ENCODE measurements at regions not wholly inside any gene's neighbourhood (a gene's known extent, or its start where the extent isn't known, plus 50 kb on each side); places are given as distances from the start of the nearest gene placed in this dataset.
"Not testable (repeated sequence)": the region's sequence is repeated elsewhere in the genome, so short reads cannot be mapped to it uniquely, and the experiment has no call there.

- DNase-seq = no peak
These were observed 278.3 kb downstream of the KCTD12 start for GRCh38 chr13:76607866-76608265.

GRCh38 chr13:76600081-76600480 lies 286.1 kb downstream of the KCTD12 start:
- DNase-seq = no peak

DNA sequence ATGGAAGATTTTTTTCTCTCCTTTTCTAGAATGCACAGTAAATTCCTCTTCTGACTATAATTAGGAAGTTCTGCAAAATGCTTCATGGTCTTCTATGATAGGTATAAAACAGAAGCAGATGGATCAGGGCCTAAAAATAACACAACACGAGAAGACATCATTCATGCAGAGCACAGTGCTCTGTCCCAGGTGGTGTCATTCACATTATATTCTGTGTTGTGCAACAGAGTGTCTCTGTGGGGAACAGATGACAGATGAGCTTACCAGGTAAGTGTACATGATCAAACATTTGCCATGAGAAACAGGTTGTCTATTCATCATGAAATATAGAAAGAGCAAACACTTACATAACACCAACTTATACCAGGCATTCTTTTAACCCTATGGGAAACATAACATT lies 288.3 kb downstream of the KCTD12 start:
- no peak for DNase-seq

DNA sequence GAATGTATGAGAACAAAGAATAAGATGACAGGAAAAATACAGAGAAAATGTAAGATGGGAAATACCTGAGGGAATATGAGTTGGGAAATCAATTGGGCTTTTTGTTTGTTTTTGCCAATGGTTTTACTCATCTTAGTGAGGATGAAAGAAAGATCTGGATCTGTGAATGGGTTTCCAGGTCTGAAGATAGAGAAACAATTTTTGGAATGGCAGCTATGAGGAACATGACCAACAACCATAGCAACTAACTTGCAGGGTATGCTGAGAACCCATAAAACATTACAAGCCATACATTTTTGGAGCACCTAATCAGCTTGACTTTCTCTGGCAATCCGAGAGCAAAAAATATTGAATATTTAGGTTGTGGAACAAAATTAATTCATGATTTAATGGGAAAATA lies 290.0 kb downstream of the KCTD12 start:
- DNase-seq = no peak

GRCh38 chr13:76594435-76594834 lies 291.8 kb downstream of the KCTD12 start:
- DNase-seq = no peak

DNA sequence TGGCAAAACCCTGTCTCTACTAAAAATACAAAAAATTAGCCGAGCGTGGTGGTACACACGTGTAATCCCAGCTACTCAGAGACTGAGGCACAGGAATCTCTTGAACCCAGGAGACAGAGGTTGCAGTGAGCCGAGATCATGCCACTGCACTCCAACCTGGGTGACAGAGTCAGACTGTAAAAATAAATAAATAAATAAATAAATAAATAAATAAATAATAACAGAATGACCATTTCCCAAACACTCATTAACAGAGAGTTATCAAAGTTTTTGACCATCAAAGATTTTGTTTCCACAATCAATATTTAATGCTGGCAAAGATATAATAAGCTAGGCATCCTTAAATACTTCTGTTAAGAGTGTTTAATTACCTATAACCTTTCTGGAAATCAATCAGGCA lies 299.4 kb downstream of the KCTD12 start:
- DNase-seq = no peak

DNA sequence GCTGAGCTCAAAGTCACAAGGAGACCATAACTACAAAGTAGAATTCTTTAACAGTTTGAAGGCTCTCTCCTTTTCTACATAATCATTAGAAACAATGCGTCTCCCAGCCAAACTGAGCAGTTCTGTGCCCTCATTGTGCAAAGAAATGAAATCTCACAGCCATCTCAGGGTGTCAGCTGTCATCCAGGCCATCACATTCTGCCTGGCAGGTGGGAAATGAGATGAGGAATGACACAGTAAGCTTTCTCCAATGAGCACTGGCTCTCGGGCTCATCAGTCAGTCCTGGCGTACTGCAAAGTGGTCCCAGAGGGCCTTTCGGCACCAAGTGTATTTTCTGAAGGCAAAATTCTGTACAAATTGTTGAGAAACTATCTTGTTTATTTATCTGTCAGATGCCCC lies 306.5 kb downstream of the KCTD12 start:
- DNase-seq = no peak

GRCh38 chr13:76575634-76576033 lies 310.6 kb downstream of the KCTD12 start:
- DNase-seq = not testable (repeated sequence)

- DNase-seq = no peak
These were observed 315.7 kb downstream of the KCTD12 start for GRCh38 chr13:76570510-76570971.

DNA sequence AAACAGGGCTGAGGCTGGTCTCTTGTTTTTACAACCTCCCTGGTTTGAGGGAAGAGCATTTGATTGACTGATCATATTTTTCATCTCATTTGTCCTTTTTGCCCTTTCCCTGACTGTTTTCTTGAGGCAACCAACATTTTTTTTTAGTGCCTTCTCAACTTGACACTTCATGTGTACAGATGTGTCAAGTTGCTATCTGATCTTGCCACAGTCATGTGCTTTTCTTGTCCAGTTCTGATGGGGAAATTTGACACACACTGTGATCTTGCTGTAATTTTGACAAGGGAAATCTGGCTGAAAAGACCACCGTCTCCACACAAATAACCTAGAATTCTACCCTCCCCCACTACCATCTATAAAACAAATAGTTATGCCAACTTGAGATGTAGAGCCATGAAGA lies 329.6 kb downstream of the KCTD12 start:
- no peak for DNase-seq

DNA sequence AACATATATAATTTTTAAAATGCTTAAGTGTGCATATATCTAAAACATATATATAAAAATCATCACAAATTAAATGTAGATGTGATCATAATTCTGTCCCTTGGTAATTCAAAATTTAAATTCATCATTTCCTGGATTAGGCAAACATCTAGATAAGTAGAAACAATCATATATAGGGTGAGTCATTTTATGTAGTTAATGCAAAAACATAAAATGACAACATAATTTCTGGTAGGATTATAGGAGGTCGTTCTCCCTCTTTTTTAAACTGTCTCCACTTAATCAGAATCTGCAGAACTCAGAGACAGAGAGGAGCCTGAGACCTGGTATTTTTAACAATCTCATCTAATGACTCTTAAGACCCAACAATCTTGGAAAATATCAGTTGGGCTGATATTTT lies 333.4 kb downstream of the KCTD12 start:
- DNase-seq = no peak

DNA sequence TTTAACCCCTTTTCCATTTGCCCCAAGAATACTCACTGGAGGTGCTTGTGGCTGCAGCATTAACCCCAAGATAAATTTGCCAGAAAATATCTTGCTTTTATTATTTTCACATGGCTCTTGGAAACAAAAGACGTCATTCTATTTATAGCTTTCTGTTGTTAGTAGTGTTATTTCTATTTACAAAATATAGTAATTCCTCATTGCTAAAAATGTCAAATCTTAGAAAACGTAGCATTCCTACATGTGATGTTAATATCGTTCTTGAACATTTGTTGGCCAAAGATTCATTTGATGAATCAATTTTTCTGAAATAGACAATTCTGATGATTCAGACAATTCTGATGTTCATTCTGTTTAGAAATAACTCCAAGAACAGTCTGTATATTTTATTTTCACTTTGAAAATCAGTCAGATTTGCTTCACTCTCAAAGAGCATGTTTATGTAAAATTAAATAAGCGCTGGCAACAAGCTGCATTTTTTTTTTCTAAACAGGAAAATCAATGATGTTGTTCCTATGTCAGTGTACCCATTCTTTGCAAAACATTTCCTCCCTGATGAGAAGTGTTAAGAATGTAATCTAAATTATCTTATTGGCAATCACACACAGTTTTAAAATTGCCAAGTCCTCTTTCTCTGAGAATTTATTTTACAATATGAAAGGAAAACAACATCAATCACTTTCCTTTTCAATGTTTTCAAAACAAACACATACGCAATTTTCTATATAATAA lies 334.0 kb downstream of the KCTD12 start:
- DNase-seq = no peak

GRCh38 chr13:76542176-76542575 lies 344.0 kb downstream of the KCTD12 start:
- no peak for DNase-seq

DNA sequence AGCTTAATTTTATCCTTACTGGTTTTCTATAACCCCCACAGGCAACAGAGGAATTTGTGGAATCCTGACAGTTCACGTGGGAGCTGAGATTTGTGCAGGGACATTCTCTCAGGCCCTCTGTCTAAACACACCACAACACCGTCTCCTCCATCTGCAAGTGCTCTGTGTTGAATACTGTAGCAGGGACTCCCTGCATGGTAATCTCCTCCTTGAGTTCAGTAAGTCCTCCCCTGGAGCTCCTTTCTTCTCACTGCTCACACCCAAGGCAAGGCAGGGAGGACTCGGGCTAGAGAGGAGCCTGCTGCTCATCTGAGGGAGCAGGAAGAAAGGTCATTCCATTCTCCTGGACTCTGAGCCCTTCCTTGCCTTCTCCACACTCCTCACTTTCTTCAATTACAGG lies 348.2 kb downstream of the KCTD12 start:
- no peak for DNase-seq

DNA sequence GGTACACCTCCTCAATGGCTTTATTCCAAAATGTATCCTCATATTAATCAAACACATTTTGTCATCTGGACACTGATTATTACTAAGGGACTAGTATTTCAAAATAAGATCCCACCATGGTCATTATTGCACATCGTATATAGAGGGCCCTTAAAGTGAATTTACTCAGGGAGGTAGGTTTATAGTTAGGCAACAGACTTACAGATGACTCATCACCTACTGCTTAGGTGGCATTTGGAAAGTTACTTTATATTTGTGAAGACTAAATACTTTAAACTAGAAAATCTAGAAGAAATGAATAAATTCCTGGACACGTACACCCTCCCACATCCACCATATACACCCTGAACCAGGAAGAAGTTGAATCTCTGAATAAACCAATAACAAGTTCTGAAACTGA lies 353.0 kb downstream of the KCTD12 start:
- no peak for DNase-seq

DNA sequence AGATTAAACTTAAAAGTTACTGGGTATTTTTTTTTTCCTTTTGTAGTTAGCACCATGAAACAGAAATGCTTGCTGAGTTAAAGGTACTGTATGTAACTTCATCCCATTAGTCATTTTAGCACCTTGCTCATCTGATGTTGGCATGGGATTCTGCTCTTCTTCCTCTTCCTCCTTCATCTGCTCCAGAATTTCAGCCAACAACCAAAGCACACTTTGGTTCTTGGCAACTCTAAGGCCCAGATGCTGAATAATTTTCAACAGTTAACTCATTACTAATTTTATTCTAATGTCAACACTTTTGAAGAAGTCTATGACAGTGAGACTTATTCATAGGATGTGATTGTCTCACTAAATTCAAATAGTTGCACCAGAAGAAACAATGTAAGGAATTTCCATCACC lies 359.2 kb downstream of the KCTD12 start:
- no peak for DNase-seq

DNA sequence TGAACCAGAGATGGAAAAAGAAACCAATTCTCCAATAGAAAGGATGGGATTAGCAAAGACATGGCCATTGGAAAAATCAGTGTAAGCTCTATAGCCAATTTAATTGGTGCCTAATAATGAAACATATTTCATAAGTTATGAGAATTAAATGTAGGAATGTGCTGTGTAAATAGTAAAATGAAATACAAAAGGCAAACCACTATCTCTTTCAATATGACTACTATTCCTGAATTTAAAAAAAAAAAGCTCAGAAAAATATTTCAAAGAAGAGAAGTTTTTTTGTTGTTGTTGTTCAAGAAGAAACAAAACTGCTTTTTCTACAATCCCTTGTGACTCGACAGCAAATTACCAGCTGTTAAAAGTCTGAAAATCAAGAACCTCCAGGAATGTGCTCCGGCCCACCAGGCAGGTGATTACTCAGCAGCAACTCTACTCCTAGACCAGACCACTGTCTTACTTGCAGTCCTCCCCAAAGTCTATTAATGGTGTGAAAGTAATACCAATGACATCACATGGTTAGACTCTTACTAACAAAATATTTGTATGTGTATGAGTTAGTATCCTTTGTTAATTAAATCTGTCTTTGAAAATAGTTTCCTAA lies 362.4 kb downstream of the KCTD12 start:
- no peak for DNase-seq

DNA sequence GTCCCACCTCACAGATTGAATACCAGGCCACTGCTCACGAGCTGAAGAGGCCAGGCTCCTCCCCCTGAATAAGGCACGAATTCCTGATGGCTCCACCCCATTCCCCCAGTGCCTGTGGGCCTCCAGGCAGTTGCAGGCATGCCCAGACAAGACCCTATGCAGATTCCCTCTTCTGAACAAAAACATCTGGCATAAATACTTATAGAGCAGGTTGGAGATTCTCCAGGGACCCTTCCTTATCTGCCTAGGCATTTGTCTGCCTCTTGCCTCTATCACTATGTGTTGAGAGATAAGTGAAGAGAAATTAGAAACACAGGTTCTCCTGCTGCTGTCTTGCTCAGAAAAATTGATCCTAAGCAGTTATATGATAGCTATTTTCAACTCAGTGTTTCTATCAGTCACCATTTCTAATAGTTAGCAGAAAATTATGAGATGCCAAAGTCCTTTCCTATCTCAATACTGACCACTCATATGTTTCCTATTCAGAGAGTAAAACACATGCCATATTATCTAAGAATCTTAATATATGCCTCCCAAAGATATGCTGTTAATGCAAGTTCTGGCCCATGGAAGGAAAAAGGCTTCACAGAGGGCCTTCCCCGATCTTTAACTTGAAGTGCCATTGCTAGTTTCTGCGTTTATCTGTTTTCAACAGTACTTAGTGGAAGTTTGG lies 364.0 kb downstream of the KCTD12 start:
- DNase-seq = no peak

- DNase-seq = no peak
These were observed 366.5 kb downstream of the KCTD12 start for GRCh38 chr13:76519685-76520084.

DNA sequence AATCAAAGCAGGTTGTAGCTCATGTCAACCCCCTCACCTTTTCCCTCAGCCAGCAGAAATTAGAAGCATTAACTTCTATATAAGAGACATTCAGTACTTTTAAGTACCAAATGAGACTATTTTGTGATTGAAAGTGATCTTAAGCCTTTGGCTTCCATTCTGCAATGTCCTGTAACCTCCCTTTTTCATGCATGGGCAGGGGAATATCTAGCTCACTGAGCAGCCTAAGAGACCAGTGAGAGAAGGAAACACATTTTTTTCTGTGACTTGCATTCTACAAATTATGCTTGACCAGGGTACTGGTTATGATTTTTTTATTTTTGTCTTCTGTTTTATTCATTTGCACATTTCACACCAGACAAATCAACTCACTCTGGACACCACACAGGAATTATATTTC lies 369.6 kb downstream of the KCTD12 start:
- DNase-seq = no peak

GRCh38 chr13:76516013-76516412 lies 370.2 kb downstream of the KCTD12 start:
- no peak for DNase-seq

- DNase-seq = no peak
These were observed 373.5 kb downstream of the KCTD12 start for GRCh38 chr13:76512721-76513145.

DNA sequence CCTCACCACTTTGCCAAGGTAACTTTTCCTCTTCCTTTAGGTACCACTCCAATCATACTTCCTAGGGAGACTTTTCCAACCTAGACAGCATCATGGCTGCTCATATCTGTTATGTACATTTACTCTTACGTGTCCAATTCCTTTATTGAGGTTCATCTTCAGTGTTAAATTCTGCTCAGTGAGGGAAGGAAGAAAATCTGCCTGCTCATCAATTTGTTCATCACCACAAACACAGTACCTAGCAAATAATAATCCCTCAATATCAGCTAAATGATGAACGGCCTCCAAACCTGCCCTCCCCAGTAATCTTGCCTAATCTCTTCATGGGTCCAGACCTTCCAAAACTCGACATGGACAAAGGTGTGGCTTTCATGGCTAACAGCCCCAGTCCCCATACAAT lies 380.8 kb downstream of the KCTD12 start:
- DNase-seq = no peak

GRCh38 chr13:76503766-76504165 lies 382.4 kb downstream of the KCTD12 start:
- no peak for DNase-seq
